Suprapubic skin (tissue), 4 donors: ENCODE measurements at regions not wholly inside any gene's neighbourhood (a gene's known extent, or its start where the extent isn't known, plus 50 kb on each side); places are given as distances from the start of the nearest gene placed in this dataset.

Source experiments
- CTCF ChIP-seq, 2 donors: fragments of 200-600 bp in 1 of 2; fragments of 450-650 bp in 1 of 2; sonication (generic) in 1 of 2; IDR thresholded peaks; one replicate each; pipeline ENCODE4 v1.5.1; 2016 to 2019; ENCODE audit warnings: antibody characterized with exemption in 2 of 2, mild to moderate bottlenecking in 1 of 2, moderate library complexity in 1 of 2
- EP300 ChIP-seq: sonication (generic); formaldehyde crosslinking; IDR thresholded peaks from one replicate; pipeline ENCODE4 v1.6.1; 2017; ENCODE audit warnings: antibody characterized with exemption
- POLR2A ChIP-seq, 2 donors: fragments of 450-650 bp; IDR thresholded peaks; one replicate each; pipeline ENCODE4 v1.6.1; 2017; ENCODE audit warnings: antibody characterized with exemption in 2 of 2, mild to moderate bottlenecking in 2 of 2, moderate library complexity in 2 of 2
- POLR2AphosphoS5 ChIP-seq, 3 donors: sonication (generic); formaldehyde crosslinking; IDR thresholded peaks; one replicate each; pipeline ENCODE4 v1.6.1; 2017; ENCODE audit warnings: antibody characterized with exemption in 3 of 3

GRCh38 chr12:89947437-89948270 lies 239.0 kb upstream of the ATP2B1 start:
- TF ChIP-seq CTCF (IDR thresholded peaks at IDR 0.05) (no peak), POLR2A (IDR thresholded peaks at IDR 0.05) (no peak), POLR2AphosphoS5 (IDR thresholded peaks at IDR 0.05) (no peak), EP300 (no peak)
